AG04450 (cell line): ENCODE measurements at regions not wholly inside any gene's neighbourhood (a gene's known extent, or its start where the extent isn't known, plus 50 kb on each side); places are given as distances from the start of the nearest gene placed in this dataset.

Experiments
- CTCF ChIA-PET: fragments of 300-600, 350-600 bp; formaldehyde crosslinking; extraction: SDS; loops from one replicate; lab custom pipeline; 2022; ENCODE audit warnings: antibody characterized with exemption, inconsistent platforms; lab: Charles Lee
- POLR2A ChIA-PET: fragments of 350-600 bp; formaldehyde crosslinking; extraction: SDS; loops from one replicate; lab custom pipeline; 2021; ENCODE audit warnings: antibody characterized with exemption, inconsistent platforms; lab: Yijun Ruan, JAX
- DNase-seq: peaks from one replicate; pipeline ENCODE4 v3.0.0-alpha.2; 2011; ENCODE audit warnings: low read depth, low spot score
- H3K27ac ChIP-seq: one replicate; pipeline ENCODE4 v1.5.1; 2012; ENCODE audit warnings: low read depth, low read length, control low read depth
- H3K27me3 ChIP-seq: one replicate; pipeline ENCODE4 v1.6.0; 2012; ENCODE audit warnings: low read length; ENCODE audit not compliant: control insufficient read depth, insufficient read depth
- H3K4me3 ChIP-seq: 2 replicates; pipeline ENCODE4 v1.5.1; 2011; ENCODE audit warnings: mild to moderate bottlenecking, low read depth, low read length, control low read depth
- H3K9me3 ChIP-seq: 2 replicates; pipeline ENCODE4 v1.5.1; 2012; ENCODE audit warnings: low read length; ENCODE audit not compliant: control insufficient read depth, insufficient read depth
- TF ChIP-seq, protein P1 (sequence below): IDR thresholded peaks from 2 replicates; pipeline ENCODE4 v1.5.1; 2011; ENCODE audit warnings: low read depth, low read length, control low read depth, inconsistent platforms

DNA sequence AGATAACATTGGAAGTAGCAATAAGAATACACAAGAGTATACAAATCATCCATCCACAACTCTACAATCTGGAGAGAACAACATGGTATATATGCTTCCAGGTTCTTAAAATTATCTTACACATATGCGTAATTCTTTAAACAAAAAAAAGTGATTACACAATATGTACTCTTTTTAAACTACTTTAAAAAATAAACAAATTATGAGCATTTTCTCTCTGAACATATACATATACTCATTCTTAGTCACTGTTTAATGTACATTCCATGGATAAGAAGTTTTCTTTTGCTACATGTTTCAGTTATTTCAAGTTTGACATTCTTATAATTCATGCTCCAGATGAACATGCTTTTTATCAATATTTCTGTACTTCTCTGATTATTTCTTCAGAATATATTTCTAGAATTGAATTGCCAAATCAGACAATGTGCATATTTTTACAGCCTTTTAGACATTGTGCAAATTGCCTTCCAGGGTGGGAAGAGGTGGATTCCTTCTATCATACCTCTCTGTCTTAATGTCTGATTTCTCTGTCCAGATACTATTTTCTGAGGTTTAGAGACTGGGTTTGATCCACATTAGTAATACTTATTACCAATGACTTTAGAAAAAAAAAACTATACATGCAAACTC lies 551.6 kb downstream of the METTL15 start:
- Histone ChIP-seq H3K27ac (no peak overlapping the region), H3K27me3 (no peaks in the 10 kb centered on the region), H3K9me3 (no peaks in the 10 kb centered on the region), H3K4me3 (no peak overlapping the region)
- ChIA-PET CTCF (no interaction called here), POLR2A (no interaction called here)
- no peak for DNase-seq
- TF ChIP-seq, protein P1, sequence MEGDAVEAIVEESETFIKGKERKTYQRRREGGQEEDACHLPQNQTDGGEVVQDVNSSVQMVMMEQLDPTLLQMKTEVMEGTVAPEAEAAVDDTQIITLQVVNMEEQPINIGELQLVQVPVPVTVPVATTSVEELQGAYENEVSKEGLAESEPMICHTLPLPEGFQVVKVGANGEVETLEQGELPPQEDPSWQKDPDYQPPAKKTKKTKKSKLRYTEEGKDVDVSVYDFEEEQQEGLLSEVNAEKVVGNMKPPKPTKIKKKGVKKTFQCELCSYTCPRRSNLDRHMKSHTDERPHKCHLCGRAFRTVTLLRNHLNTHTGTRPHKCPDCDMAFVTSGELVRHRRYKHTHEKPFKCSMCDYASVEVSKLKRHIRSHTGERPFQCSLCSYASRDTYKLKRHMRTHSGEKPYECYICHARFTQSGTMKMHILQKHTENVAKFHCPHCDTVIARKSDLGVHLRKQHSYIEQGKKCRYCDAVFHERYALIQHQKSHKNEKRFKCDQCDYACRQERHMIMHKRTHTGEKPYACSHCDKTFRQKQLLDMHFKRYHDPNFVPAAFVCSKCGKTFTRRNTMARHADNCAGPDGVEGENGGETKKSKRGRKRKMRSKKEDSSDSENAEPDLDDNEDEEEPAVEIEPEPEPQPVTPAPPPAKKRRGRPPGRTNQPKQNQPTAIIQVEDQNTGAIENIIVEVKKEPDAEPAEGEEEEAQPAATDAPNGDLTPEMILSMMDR, result no peak

DNA sequence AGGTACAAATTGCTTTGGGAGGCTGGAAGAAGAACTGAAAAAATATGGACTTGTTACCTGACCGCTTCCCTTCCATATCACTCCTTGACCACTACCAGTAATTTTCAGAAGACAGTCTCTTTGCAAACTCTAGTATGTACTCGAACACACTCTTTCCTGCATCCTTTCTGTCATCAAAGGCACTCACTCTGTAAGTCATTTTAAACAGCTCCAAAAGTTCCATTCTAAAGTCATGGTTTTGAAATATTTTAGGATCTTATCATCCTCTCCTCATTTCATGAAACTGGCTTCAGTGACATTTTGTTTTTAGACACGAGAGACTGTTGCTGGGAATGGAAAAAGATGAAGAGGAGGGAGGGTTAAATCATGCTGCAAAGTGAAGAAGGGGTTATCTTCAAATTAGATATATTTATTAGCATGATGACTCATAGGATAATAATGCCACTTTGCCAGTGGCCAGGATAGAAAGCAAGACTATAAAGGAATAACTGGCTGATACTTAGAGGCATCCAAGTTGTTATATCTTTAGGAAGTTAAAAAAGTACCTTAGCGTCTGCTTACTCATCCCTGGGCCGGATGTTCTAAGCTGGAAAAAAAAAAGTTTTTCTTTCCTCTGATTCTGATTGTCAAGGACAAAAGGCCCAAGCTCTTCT lies 549.3 kb downstream of the METTL15 start:
- no peak overlapping the region for H3K4me3 ChIP-seq
- TF ChIP-seq, protein P1, result no peak
- no peak overlapping the region for H3K27ac ChIP-seq
- H3K27me3 ChIP-seq, result no peaks in the 10 kb centered on the region
- DNase-seq, result no peak
- CTCF ChIA-PET, result no interaction called here
- POLR2A ChIA-PET, result interaction anchor here (0.7 kb wide), 1 partner anchor 89 kb away, joined by 8 read pairs; no protein-coding TSS in a partner anchor
- no peaks in the 10 kb centered on the region for H3K9me3 ChIP-seq

DNA sequence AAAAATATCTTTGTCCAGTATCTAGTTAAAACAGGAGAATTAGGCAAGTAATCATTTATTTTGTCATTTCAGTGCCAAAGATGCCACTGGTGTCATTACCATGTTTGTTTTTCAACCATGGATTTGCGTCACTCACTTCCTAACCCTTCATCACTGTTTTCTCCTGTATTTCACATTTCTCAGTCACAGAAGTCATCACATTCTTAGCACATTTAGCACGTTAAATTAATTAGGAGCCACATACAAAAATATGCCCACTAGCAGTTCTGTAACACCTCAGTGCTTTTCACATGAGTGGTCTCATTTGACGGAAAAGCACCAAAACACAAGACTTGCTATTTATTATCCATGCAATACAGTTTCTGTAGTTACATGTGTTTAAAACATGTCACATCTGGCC lies 546.0 kb downstream of the METTL15 start:
- POLR2A ChIA-PET, result no interaction called here
- Histone ChIP-seq H3K4me3 (no peak overlapping the region), H3K27ac (no peak overlapping the region), H3K9me3 (no peaks in the 10 kb centered on the region; the same call in 1 of the 2 replicates), H3K27me3 (no peaks in the 10 kb centered on the region)
- TF ChIP-seq, protein P1, result no peak
- DNase-seq, result no peak
- CTCF ChIA-PET, result no interaction called here

GRCh38 chr11:28649922-28650321 lies 541.7 kb downstream of the METTL15 start:
- ChIA-PET POLR2A (no interaction called here), CTCF (no interaction called here)
- TF ChIP-seq, protein P1, result no peak
- DNase-seq, result no peak
- H3K27ac ChIP-seq, result no peak overlapping the region
- H3K27me3 ChIP-seq, result no peaks in the 10 kb centered on the region
- H3K9me3 ChIP-seq, result no peaks in the 10 kb centered on the region; the same call in 1 of the 2 replicates
- no peak overlapping the region for H3K4me3 ChIP-seq

DNA sequence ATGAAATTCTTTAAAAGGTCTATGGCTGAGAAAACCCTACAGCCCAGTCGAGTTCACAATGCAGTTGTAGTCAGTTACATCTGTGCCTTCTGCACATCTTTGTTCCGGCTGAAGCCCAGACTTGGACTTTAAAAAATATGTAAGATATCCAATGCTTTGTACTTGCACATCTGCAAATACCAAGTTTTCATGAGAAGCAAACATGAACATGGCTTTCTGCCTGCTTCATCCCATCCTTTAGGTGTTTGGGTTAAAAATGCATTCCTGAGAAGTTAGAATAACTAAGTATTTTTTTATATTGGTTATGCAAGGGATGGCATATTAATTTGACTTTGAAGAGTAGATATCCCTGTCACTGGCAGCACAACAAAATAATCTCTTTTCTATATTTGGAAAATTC lies 528.4 kb downstream of the METTL15 start:
- H3K4me3 ChIP-seq, result no peak overlapping the region
- H3K9me3 ChIP-seq, result peaks cover under 1% of the 10 kb centered on the region; the same call in 1 of the 2 replicates
- TF ChIP-seq, protein P1, result no peak
- no peaks in the 10 kb centered on the region for H3K27me3 ChIP-seq
- CTCF ChIA-PET, result no interaction called here
- peak overlapping the region; percentile 47 for H3K27ac ChIP-seq
- no peak for DNase-seq
- POLR2A ChIA-PET, result no interaction called here
